GM21619 (cell line): ENCODE measurements at regions not wholly inside any gene's neighbourhood (a gene's known extent, or its start where the extent isn't known, plus 50 kb on each side); places are given as distances from the start of the nearest gene placed in this dataset.
"Not testable (repeated sequence)": the region's sequence is repeated elsewhere in the genome, so short reads cannot be mapped to it uniquely, and the experiment has no call there.

Experiments
- ATAC-seq: cut with Tn5 transposase; IDR thresholded peaks from one replicate; pipeline ENCODE4 v1.9.1; 2021; ENCODE audit not compliant: unreplicated experiment

DNA sequence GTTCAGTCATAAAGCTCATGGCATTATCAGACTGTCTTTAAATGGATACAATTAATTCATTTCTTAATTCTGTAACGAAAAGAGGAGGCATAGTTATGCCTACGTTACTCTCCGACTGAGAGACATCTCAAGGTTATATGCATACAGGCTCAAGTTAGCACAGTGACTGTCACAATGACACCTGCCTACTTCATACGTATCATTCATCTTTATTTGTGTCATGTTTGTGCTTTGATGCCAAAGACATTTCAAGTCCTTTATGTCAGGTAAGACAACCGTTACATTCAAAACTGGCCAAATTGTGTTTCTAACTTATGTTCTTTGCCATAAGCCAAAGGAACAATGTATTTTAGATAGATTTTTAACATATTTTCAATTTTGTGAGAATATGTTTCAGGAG is 328.8 kb upstream of the NRG3 start:
- no peak for ATAC-seq

DNA sequence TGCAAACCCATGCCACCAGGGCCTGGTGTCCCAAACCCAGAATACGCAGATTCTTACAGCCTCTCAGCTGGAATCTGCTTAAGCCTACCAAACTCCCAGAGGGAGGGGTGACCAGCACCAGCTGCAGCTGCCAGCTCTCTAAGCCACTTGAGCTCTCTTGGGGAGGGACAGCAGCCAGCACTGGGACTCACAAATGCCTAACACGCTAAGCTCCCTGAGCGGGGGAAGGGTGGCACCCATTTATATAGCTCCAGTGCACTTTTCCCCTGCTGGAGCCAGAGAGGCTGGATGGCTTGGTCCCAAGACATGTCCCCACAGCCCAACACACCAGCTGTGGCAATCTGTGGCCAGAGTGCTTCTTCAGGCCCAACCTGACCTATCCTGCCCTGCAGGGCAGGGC is 326.8 kb upstream of the NRG3 start:
- no peak for ATAC-seq

DNA sequence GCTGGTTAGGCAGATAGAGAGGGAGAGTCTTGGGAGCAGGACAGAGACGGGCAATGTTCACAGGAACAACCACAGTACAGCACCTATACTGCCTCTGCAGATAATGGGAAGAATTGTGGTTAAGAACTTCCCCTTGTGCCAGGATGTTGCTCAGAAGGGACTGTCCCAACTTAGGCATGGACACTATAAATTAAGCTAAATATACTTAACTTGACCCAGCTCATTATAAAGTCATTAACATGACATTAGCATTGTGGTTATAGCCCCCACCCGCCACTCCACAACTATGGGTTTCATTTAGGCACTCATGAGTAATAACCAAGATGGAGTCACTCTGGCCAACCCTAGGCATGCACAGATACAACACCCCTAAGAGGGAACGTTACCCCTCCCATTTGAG is 310.9 kb upstream of the NRG3 start:
- ATAC-seq = no peak

DNA sequence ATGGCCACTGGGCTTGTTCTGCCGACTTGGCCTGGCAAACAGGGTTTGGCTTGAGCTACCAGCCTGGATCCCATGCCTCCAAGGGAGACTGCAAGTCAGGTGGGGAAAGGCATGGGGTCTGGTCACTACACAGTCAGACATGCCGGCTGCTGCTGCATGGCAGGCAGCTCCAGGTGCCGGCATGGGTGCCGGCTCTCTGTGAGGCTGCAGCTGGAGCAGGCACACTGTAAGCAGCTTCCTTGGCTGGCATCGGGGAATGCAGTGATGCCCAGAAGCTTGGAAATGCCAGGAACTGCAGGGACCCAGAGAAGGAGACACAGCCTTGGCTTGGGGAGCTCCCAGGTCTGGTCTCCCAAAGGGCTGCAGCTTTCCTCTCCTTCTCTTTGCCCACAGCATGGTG is 305.5 kb upstream of the NRG3 start:
- ATAC-seq = no peak

GRCh38 chr10:81570349-81570748 is 304.6 kb upstream of the NRG3 start:
- ATAC-seq = no peak

DNA sequence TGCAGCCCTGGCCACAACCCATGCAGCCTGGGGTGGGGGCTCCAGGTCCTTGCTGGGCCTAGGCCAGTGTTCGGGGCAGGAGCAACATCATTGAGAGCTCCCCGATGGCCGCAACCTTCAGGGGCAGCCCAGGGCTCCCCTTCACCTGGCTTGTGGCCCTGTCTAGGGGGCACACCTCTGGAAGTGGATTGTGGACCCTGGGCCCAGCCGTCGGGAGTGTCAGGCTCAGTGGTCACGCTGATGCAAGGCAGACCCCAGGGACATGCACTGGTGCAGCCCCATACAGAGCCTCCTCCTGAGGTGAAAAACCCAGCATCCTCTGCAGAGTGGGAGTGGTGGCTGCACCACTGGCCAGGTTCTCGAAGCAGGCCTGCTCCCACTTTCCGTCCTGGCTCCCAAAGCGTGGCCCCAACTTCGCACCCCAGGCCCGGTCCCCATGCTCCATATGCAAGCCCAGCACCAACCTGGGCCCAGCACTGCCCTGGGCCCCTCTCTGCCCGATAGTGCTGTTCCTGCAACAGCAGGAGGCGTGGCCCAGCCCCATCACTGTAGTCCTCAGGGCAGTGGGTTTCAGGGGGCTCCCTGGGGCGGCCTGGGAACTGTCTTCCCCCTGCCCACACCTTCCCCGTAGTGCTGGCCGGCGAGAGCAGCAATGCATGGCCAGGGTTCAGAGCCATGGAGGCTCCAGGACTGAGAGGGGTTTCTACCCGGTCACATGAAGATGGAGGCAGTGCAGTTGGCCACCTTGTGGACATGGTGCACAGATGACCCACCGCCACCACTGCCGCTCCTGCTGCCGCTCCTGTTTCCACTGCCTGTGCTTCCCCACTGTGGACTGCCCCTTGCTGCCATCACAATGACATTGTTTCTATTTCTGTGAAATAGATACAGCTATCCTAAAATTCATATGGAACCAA is 303.9 kb upstream of the NRG3 start:
- no peak for ATAC-seq

DNA sequence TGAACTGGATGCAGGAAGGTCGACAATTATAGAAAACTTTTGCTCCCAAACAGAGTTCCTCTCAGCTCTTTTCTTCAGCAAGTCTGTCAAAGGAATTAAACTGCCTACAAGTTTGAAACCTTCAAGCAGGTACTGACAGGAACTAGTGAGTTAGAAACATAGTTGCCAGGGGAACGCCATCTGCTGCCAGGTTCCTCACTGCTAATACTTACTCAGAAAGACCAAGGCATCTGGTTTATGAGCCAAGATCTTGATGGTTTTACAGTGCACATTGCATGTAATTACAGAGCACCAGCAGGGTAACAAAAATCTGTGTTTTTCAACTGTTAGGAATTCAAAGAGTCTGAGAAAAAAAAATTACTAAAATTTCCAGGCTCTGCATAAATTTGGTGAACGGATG is 300.0 kb upstream of the NRG3 start:
- no peak for ATAC-seq

DNA sequence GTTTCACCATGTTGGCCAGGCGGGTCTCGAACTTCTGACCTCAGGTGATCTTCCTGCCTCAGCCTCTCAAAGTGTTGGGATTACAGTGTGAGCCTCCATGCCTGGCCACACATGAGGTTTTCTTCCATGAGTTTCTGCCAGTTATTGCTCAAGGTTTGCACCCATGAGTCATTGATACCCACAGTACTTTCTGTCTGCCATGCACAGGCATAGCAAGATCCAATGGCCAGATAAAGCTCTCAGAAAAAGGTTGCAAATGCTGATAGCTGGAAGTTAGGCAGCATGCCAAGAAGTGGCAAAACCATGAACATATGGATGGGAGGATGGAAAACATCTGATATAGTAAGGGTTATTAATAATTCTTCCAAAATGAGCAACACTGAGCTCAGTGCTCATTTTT is 298.7 kb upstream of the NRG3 start:
- no peak for ATAC-seq

- no peak for ATAC-seq
These were observed 280.0 kb upstream of the NRG3 start for GRCh38 chr10:81594991-81595390.

DNA sequence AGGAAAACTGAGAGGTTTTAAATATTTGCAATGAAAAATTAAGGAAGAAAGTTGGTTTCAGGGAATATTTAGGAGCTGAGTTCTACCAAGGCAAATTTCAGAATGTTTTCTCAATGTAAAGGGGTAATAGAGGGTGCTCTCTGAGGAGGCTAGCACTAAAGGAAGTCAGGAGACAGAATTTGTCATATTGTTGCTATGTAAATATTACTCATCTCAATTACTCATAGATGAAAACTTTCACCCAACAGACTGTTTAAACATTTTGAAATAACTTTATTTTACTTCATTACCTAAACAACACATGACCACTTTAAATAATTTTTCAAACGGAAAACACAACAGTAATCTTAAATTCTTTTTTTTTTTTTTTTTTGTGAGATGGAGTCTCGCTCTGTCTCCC is 274.8 kb upstream of the NRG3 start:
- no peak for ATAC-seq

GRCh38 chr10:81603106-81603620 is 271.8 kb upstream of the NRG3 start:
- no peak for ATAC-seq

GRCh38 chr10:81644485-81644884 is 230.5 kb upstream of the NRG3 start:
- not testable (repeated sequence) for ATAC-seq

GRCh38 chr10:81655986-81656385 is 219.0 kb upstream of the NRG3 start:
- ATAC-seq = no peak

- ATAC-seq = no peak
These were observed 212.2 kb upstream of the NRG3 start for GRCh38 chr10:81662837-81663236.

DNA sequence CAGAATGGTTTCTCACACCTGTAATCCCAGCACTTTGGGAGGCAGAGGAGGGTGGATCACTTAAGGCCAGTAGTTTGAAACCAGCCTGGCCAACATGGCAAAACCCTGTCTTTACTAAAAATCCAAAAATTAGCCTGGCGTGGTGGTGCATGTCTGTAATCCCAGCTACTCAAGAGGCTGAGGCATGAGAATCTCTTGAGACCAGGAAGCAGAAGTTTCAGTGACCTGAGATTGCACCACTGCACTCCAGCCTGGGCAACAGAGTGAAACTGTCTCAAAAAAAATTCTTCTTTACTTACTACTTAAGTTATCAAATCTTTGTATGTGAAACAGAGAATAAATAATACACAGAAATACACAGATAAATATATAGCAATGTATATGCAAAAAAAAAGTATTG is 210.2 kb upstream of the NRG3 start:
- ATAC-seq = not testable (repeated sequence)

DNA sequence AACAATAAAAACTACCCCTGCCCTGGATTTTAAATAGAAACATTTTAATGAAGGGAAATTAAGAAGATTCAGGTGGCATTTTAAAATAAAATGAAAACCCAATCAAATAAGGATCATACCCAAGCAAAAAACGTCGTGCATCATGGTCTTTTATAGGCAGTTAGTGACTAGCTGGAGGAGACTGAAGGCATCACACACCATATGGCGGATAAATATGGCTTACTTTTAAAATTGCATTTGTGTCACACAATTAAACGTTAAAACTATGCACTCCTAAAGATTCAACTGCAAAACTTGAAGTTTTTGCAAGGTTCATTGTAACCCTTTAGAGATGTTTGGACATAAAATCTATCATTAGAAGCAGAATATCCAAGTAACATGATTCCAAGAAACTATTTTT is 200.1 kb upstream of the NRG3 start:
- ATAC-seq = no peak

- ATAC-seq = no peak
These were observed 195.7 kb upstream of the NRG3 start for GRCh38 chr10:81679291-81679690.

GRCh38 chr10:81680359-81680758 is 194.6 kb upstream of the NRG3 start:
- ATAC-seq = no peak

DNA sequence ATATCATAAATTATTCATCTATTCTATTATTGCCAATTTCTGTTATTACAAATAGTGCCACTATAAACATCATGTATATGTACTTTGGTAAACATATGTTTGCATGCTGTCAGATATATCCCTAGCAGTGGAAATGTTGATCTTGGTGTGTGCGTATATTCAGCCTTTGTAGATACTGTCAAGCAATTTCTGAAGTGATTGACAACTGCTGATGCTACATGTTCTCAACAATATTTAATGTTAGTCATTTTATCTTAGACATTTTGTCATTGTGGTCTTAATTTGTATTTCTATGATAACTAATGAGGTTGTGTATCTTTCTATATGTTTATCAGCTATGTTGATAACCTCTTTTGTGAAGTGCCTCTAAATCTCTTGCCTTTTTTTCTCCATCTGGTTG is 186.5 kb upstream of the NRG3 start:
- no peak for ATAC-seq

GRCh38 chr10:81696609-81697388 is 178.2 kb upstream of the NRG3 start:
- ATAC-seq = no peak

DNA sequence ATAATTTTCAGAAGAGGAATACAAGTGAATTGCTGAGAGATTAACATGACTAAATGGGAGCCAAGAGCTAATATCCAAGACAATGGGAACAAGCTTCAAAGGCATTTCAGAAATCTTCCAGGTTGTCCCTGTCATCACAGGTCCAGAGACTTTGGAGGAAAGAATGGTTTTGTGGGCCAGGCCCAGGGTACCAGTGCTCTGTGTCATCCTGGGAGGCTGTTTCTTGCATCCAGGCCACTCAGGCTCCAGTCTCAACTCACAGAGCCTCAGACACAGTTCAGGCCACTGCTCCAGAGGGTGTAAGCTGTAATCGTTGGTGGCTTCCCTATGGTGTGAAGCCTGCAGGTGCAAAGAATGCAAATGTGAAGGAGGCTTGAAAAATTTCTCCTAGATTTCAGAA is 170.4 kb upstream of the NRG3 start:
- no peak for ATAC-seq

- ATAC-seq = no peak
These were observed 166.6 kb upstream of the NRG3 start for GRCh38 chr10:81708416-81708815.
